ENCODE measurements at regions not wholly inside any gene's neighbourhood (a gene's known extent, or its start where the extent isn't known, plus 50 kb on each side); places are given as distances from the start of the nearest gene placed in this dataset.

DNA sequence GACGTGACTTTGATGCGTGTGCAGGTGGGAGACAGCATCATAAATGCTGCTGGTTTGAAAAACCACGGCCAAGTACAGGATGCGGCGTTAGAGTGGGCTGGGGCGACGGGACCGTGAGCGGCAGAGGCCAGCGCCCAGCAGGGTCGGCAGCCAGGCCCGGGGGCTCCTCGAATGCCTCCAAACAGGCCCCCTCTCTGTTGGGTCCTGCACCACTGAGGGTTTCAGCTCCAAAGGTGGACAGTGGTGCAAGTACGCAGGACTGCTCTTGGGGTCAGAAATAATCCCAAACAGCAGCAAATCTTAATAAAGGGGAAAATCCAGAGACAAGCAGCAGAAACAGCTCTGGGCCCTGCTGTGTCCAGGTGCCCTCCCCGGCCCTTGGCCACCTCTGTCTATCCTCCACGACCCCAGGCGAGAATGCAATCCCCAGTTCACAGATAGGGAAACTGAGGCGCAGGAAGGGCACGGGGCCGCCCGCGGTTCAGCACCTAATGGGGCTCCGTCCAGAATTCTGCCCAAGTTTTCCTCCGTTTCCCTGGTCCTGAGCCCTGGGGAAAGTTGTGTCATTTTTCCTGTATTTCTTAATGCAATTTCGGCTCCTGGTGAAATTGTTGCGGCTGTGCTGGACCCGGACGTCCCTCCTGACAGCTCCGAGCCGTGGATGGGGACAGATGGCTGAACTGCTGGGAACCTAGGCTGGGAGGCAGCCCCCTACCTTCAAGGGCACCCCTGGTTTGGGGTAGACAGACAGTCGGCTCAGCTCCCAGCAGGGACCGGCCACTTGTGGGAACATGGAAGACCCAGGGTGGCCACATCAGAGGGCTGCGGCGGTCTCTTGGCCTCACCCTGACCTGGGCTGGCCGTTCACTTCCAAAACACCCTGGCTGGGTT is 97.4 kb downstream of the FOXL3 start:
- no peak for DNase-seq

DNA sequence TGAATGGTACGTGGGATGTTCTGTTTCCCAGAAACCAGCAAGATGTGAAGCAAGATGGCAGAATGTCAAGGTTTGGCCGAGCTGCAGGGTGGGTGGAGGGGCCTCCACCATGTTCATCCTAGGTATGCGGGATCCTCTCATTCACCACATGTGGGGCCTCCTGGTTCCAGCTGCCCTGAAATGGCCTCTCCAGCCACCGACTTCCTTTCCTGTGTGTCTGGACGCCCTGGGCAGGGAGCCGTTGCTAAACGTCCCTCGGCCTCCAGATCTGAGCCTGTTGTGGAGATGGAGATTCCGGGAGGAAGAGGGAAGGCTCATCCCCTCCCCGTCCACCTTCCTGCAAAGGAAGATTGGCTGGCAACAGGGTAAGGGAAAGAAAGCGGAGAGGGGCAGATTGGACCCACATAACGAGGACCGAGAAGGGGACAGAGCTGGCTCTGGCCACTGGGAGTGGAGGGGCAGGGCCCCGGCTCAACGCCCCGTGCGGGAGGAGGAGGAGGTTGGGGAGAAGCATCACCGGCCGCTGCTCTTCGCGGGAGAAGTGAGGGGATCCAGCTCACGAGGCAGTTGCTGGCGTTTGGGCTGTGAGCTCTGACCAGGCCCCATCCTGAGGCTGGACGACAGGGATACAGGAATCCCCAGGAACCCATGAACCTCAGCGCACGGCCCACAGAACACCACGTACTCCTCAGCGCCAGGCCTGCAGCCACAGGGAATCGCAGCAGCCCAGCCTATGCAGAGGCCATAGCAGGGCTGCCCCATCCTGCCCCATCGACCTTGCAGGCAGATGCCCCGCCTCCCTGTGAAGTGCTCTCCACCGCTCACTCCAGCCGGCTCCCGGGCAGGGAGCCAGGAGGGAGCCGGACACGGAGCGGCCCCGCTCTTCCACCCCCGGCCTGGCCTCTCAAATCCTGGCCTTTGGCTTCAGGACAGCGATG is 98.3 kb downstream of the FOXL3 start:
- no peak for DNase-seq

DNA sequence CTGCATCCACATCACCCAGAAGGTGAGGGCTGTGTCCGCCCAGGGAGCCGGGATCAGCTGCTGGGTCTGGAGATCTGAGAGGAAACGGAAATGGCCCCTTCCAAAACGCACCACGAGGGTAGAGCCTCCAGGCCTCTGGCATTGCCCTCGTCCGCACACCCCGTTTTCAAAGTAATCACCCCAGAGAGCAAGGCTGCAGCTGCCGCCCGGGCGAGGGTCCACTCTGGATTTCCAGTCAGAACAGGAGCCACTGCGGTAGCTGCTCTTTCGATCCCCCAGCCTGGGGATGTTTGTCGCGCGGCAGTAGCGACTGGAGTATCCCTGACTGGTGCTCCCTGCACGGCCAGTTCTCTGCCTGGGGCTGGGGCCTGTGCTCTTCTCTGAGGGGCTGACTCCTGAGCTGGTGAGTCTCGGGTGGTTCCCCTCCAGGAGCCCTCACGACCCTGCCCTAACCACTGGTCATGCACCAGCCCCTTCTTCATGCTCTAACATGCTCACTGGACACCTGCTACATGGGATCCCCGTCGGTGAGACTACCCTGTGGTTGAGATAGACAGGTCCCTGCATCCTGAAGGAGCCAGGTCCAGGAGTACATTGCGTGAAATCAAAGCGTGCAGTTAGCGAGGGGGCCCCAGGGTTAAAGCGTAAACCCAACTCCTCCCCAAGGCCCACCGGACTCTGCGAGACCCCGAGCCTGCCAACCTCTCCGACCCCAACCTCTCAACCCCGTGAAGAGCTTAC is 99.2 kb downstream of the FOXL3 start:
- no peak for DNase-seq

DNA sequence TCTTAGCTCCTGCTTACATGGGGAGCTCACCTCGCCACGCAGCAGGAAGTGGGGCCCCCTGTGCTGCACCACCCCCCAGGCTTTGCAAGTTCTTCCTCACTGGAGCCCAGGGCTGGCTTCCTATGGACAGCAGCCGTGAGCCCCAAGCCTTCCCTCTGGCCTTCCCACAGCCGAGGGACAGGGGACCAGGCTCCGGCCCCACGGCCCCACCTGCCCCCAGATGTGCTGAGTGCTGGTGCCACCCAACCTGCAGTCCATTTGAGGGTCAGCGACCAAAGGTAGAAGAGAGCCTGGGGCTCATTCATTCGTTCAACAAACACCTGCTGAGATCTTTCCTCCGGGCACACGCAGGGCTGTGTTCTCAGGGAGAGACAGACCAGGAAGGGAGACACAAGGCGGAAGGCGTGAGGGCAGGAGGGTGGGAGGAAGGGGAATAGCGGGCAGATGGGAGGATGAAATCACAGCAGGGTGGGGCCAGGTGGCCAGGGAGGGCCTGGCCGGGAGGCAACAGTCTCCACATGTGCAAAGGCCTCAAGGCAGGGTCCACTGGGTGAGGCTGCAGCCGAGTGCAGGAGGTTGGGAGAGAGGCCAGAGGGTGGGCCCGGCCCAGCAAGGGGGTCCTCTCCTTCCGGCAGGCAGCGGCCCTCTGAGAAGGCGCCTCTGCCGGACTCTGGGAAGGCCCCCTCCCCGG is 100.1 kb downstream of the FOXL3 start:
- DNase-seq: no peak

DNA sequence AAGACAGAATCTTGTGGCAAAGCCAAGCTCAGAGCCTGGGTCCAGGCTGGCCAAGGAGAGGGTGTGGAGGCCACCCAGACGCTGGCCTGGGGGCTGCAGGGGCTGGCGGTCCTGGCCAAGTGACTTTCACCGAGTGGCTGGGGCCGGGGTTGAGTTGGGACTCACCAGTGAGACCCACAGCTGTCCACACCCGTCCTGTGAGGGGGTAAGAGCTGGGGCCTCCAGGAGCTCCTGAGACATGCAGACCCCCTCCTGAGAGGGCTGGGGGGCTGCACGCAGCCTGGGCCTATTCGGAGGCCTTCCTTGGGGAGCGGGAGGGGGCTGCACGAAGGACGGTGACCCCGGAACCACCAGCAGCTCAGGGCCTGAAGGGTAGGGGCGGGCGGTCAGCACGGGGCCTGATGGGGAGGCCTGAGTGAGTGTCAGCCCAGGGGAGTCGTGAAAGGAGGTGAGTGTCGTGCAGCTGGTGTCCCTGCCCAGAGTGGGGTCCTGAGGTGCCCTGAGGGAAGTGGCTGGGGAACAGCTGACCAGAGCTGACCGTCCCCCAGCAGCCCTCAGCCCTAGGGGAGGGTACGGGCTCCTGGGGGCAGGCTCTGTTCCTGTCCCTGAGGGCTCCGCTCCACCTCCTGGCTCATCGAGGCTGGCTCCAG is 100.9 kb downstream of the FOXL3 start:
- DNase-seq: no peak

DNA sequence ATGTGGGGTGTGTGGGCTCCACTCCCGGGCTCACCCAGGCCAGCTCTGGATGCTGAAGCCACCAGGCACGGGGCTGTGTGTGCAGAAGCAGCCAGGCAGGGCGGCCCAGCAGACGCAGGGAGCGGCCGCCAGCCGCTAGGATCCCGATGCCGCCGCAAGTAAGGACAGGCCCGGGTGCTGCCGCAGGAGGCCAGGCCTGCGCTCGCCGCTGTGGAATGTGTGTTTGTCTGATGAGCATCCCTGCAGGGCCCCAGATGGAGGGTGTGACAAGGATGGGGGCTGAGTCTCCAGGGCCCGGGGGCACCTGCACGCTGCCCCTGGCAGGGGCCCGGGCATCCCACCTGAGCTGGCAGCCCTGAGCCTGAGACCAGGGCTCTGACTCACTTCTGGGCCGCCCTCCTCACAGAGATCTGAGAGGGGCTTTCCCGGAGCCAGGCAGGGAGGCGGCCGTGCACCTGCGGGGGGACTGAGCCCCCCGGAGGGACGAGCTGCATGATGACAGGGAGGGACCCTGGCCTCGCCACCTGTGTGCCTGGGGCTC is 101.5 kb downstream of the FOXL3 start:
- no peak for DNase-seq

DNA sequence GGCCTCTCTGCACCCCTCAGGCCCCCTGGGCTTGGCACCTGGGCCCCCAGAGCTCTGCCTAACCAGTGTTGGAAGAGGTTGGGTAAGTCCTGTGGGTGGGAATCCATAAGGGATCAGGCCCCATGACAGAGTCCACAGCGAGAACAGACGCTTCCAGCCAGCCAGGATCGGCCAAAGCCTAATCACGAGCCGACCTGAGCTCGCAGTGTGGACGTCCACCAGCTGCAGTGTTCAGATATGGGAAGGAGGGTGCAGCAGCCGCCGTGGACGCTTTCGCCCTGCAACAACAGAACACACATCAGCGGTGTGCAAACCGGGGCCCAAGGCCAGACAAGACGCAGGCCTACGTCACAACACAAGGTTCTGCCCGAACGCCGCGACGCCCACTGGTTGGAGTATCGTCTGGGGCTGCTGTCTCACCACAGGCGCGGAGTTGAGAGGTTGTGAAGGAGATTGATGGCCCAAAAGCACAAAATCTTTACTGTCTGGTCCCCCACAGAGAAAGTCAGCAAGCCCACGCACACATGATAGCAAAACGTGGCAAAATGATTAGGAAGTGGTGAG is 102.1 kb downstream of the FOXL3 start:
- DNase-seq: no peak

DNA sequence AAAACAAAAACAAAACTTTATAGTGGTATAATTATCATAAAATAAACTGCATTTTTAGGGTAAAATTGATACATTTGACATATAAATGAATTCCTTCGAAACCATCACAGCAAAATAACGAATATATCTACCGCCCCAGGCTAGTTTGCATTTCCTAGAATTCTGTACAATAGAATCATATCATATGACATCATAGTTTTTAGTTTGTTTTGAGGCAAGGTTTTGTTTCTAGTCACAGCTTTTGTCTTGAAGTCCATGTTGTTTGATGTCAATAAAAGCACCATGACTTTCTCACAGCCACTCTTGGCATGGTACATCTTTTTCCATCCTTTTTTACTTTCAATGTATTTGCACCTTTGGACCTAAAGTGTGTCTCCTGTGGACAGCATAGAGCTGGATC is 102.9 kb downstream of the FOXL3 start:
- DNase-seq: no peak

DNA sequence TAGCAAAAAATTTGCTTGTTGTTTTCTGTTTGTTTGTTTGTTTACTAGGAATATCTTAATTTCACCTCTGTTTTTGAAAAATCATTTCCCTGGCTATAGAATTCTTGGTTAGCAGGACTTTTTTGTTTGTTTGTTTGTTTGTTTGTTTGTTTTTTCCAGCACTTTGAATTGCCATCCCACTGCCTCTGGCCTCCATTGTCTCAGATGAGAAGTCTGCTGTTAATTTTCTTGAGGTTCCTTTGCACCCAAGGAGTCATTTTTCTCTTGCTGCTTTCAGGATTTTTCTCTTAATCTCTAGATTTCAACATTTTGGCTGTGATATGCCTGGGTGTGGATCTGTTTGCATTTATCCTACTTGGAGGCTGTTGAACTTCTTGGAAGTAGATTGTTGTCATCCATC is 105.7 kb downstream of the FOXL3 start:
- no peak for DNase-seq

DNA sequence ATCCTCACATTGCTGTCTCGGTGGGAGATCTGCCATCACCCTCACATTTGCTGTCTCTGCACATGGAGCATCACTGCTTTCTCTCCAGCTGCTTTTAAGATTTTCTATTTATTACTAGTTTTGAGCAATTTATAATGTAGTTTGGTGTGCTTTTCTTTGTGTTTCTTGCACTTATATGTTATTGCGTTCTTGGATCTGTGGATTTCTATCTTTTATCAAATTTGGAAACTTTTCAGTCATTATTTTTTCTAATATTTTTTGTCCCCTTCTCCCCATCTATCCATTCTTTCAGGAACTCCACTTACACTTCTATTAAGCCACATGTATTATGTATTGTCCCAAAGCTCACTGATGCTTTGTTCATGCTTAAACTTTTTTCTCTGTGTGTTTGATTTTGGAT is 108.9 kb downstream of the FOXL3 start:
- DNase-seq: no peak

DNA sequence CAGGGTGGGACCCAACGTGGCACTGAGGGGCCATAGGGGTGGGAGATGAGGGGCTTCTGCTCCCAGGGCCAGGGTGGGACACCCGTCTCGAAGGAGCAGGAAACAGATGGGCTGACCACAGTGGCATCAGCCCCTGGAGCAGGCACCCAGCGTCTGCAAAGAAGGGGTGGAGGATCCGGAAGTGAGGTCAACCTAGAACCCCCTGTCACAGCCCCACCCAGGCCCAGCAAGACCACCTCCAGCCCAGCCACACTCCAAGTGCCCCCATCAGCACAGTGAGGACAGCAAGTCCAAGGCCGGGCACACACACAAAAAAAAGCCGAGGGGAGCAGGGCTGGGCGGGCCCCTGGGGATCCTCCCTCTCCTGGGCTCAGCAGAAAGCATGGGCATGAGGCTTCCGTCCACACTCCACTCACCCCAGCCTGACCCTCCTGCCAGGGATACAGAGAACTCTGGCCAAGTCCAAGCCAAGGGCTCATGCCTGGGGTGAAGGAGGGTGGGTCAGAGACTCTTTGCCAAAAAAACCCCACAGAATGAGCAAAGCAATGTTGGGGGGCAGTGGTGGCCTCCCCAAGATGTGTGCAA is 111.0 kb downstream of the FOXL3 start:
- DNase-seq: no peak

DNA sequence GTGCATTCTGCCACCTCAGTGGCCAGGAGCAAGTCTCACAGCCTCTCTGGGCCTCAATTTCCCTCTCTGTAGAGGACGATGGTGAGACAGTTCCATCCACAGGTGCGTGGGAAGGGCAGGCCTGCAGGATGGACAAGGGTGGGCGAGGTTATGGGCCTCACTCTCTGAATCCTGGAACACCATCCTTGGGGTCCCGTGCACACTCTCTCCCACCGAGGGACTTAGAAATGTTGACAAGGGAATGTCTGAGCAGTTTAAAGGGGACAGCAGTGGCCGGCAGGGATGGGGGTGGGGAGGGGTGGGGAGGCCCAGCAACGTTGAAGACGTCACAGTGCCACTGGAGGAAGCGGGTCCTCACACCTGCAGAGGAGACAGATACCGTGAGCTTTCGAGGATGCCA is 111.5 kb downstream of the FOXL3 start:
- DNase-seq: no peak

DNA sequence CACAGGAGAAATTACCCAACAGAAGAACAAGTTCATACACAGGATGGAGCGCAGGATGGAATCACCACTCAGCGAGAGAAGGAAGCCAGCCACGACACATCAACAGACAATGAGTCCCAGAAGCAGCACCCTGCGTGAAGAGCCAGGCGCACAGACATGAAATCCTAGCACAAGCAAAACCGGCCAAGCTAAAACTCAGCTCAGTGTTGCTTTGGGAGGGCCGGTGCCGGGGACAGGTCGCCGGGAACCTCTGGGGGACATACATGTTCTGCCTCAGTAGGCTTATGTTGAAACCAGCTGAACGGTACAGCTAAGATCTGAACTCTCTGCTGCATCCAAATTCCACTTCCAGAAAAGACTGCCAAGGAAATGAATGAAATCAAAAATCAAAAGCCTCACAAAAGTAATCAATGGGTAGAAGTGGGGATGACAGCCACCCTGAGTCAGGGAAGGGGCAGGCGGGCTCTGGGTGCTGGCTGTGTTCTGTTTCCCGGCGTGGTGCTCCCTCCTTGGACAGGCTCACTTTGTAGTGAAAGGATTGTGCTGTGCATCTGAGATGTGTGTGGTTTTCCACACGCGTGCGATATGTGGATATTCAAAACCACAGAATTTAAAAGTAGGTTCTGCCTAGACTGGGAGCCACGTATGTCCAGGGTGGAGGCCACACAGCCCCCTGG is 114.7 kb downstream of the PDGFA start:
- no peak for DNase-seq

DNA sequence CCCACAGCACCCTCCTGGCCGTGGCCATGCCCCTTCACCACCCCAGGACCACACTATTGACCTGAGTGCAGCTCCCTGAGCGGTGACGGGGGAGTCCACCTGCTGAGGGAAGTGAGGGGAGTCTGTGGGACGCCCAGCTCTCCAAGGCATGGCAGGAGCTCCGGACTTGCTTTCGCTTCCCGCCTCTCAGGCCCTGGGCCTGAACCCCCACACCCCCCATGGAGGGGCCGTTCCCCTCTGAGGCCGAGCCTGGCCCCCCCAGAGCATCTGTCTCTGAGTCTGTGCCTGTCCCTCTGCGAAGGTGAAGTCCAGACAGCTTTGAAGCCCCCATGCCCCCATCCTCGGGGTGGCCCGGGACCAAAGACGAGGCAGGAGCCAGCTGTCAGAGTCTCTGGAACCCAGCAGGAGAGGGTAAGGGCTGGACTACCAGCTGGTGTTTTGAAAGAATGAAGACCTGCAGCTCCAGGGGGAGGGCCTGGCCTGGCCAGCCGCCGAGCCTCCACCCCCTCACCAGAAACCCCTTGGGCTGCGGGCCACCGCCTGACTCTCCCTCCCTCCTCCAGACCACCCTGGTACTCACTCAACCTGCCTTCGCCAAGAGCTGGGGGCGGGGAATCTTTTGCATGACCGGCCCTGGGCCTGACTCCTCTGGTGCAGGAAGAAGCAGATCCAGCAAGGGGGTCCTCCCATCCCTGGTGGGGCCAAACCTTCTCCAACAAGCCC is 114.0 kb downstream of the PDGFA start:
- no peak for DNase-seq

DNA sequence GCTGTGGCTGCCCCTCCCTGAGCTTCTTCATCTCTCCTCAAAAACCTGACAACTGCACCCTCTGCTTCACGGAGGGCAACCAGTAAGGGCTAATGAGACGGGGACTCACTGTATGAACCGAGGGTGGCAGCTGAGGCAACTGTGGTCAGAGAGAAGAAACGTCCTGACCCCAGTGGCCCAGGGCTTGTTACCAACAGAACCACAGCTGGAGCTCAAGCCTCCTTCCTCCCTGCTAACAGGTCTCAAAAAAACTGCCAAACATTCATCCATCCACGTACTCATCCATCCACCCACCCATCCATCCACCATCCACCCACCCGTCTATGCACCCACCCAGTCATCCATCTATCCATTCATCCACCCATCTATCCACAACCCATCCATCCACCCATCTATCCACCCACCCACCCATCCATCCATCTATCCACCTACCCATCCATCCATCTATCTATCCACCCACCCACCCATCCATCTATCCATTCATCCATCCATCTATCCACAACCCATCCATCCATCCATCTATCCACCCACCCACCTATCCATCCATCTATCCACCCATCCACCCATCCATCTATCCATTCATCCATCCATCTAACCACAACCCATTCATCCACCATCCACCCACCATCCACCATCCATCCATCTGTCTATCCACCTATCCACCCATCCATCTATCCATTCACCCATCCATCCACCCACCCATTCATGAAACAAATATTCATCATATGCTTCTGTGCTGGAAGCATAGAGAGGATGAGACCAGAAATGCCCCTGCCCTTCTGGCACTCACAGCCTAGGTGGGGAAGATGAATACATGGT is 111.7 kb downstream of the PDGFA start:
- DNase-seq: no peak

DNA sequence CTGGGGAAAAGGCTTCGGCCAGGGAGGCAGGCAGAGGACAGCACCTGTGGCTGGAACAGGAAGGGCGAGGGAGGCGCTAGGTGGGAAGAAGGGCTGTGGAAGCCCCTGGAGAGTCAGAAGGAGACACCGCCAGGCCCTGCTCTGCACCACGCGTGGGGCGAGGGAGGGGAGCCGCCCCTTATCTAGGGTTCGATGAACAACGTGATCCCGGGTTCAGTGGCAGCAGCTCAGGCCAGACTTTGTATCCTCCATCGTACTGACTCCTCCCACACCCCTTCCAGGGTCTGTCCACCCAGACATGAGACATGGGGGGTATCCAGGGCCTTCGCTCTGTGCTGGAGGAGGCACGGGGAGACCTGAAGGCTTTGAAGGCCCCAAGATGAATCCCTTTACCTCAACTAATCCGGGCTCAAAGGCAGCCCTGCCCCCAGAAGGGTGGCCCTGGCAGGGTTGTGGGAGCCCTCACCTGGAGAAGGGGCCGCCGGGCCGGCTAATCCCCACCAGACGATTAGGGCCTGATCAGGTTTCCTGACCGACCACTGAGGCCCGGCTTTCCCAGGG is 110.8 kb downstream of the PDGFA start:
- no peak for DNase-seq

DNA sequence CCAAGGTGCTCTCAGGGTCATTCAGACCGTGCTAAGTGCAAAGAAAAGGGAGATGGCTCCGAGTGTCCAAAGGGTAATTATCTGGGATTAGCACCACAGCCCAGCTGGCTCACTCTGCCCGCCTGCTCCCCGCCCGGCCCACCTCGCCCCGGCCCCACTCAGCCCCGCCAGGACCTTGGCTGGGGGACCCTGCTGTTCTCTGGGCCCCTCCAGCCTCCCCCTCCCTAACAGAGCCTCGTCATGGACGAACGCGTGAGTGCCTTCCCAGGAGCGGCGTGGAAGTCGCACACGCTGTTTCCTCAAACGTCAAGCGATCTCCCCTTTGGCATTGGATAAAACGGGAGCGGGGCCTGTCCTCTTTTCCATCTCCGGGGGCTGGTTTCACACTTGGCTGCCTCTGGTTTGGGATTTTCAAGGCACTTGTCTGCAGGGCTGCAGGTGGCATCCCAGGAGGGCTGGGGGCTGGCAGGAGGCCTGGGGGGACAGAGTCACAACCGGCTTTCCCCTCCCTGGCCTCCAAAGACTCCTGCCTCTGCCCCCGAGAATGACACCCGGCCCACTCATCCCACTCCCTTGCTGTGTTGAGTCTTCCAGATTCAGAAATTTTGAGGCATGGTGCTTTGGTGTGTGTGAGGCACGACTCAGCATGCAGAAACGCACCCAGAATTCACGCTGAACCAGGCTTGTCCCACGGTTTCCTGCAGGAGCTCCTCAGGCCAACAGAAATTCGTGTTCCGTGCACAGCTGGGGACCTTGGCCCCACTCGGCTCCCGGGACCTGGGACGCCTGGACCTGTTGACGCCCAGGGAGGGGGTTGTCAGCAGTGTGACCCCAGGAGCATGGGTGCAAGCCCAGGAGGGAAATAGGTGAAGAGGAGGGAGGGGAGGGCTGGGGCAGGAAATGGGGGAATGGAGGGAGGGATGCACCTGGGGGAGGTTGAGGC is 110.0 kb downstream of the PDGFA start:
- DNase-seq: no peak

All from activated gamma-delta T cell treated with Interleukin-2 at 50 U/mL for 16 hours (primary cell).